ENCODE measurements at regions not wholly inside any gene's neighbourhood (a gene's known extent, or its start where the extent isn't known, plus 50 kb on each side); places are given as distances from the start of the nearest gene placed in this dataset.
"Not testable (repeated sequence)": the region's sequence is repeated elsewhere in the genome, so short reads cannot be mapped to it uniquely, and the experiment has no call there.

- intact Hi-C loops (cut with DNase I): no loop called here
- TF ChIP-seq CTCF (IDR thresholded peaks at IDR 0.05): no peak
- Histone ChIP-seq H3K27me3 (ENCODE audit: insufficient read depth in 3 of 3, low read length in 2 of 3) (no peaks in the 10 kb centered on the region), H3K27ac (no peak overlapping the region), H3K9me3 (no peaks in the 10 kb centered on the region), H3K4me3 (no peak overlapping the region), H3K4me1 (no peaks in the 10 kb centered on the region), H3K36me3 (ENCODE audit: insufficient read depth in 1 of 2, low read depth in 1 of 2) (no peaks in the 10 kb centered on the region)
- DNase-seq (no peak), ATAC-seq (no peak)
Observed at GRCh38 chr18:72999971-73000607, 132.3 kb upstream of the NETO1 start.

GRCh38 chr18:72995558-72995957 is 127.8 kb upstream of the NETO1 start:
- no peak for DNase-seq
- H3K27me3 ChIP-seq (ENCODE audit: insufficient read depth in 3 of 3, low read length in 2 of 3): no peaks in the 10 kb centered on the region
- H3K4me1 ChIP-seq: no peaks in the 10 kb centered on the region
- TF ChIP-seq CTCF (IDR thresholded peaks at IDR 0.05): no peak
- 78 to 84% (median 82%) methylated on average over 6 of the region's 6 CpGs for WGBS, 3 donors
- no peaks in the 10 kb centered on the region for H3K9me3 ChIP-seq
- H3K36me3 ChIP-seq (ENCODE audit: insufficient read depth in 1 of 2, low read depth in 1 of 2): no peaks in the 10 kb centered on the region
- no peak overlapping the region for H3K4me3 ChIP-seq
- no peak for ATAC-seq
- no peak overlapping the region for H3K27ac ChIP-seq
- intact Hi-C loops (cut with DNase I): no loop called here

- Histone ChIP-seq H3K27ac (no peak overlapping the region), H3K4me1 (no peaks in the 10 kb centered on the region), H3K4me3 (no peak overlapping the region), H3K27me3 (ENCODE audit: insufficient read depth in 3 of 3, low read length in 2 of 3) (no peaks in the 10 kb centered on the region), H3K9me3 (no peaks in the 10 kb centered on the region), H3K36me3 (ENCODE audit: insufficient read depth in 1 of 2, low read depth in 1 of 2) (no peaks in the 10 kb centered on the region)
- no peak for DNase-seq
- WGBS, 3 donors: 28 to 34% (median 28%) methylated on average over 3 of the region's 3 CpGs
- intact Hi-C loops (cut with DNase I): loop anchor here in 1 of 2 donors (5.0 kb wide), 1 partner anchor 596 kb away; no protein-coding TSS in a partner anchor
- no peak for TF ChIP-seq CTCF (IDR thresholded peaks at IDR 0.05)
- no peak for ATAC-seq
Observed at GRCh38 chr18:72993250-72993649, 125.5 kb upstream of the NETO1 start.

GRCh38 chr18:72991379-72991778 is 123.6 kb upstream of the NETO1 start:
- DNase-seq: no peak
- no peak overlapping the region for H3K27ac ChIP-seq
- H3K9me3 ChIP-seq: no peaks in the 10 kb centered on the region
- WGBS, 3 donors: 79 to 85% (median 81%) methylated on average over 1 of the region's 1 CpG
- no peaks in the 10 kb centered on the region for H3K4me1 ChIP-seq
- no peaks in the 10 kb centered on the region for H3K27me3 ChIP-seq (ENCODE audit: insufficient read depth in 3 of 3, low read length in 2 of 3)
- no peak for TF ChIP-seq CTCF (IDR thresholded peaks at IDR 0.05)
- no peak overlapping the region for H3K4me3 ChIP-seq
- no peak for ATAC-seq
- intact Hi-C loops (cut with DNase I): loop anchor here in 1 of 2 donors (5.0 kb wide), 1 partner anchor 594 kb away; no protein-coding TSS in a partner anchor
- no peaks in the 10 kb centered on the region for H3K36me3 ChIP-seq (ENCODE audit: insufficient read depth in 1 of 2, low read depth in 1 of 2)

GRCh38 chr18:72987570-72987969 is 119.8 kb upstream of the NETO1 start:
- DNase-seq; H3K9me3 ChIP-seq; intact Hi-C loops (cut with DNase I); H3K4me3 ChIP-seq; H3K4me1 ChIP-seq; ATAC-seq; H3K27me3 ChIP-seq (ENCODE audit: insufficient read depth in 3 of 3, low read length in 2 of 3); H3K36me3 ChIP-seq (ENCODE audit: insufficient read depth in 1 of 2, low read depth in 1 of 2); H3K27ac ChIP-seq: not testable (repeated sequence)
- WGBS, 3 donors: 79 to 89% (median 85%) methylated on average over 9 of the region's 9 CpGs
